Parathyroid adenoma (tissue), 2 donors: ENCODE measurements at regions not wholly inside any gene's neighbourhood (a gene's known extent, or its start where the extent isn't known, plus 50 kb on each side); places are given as distances from the start of the nearest gene placed in this dataset.

ENCODE experiments used
- H2AFZ ChIP-seq: fragments of 300-600 bp; sonication (generic); one replicate; pipeline ENCODE4 v1.7.0; 2017; ENCODE audit warnings: antibody characterized with exemption, mild to moderate bottlenecking
- H3K27ac ChIP-seq: fragments of 300-600 bp; sonication (generic); one replicate; pipeline ENCODE4 v1.7.0; 2017
- H3K27me3 ChIP-seq: fragments of 300-600 bp; sonication (generic); one replicate; pipeline ENCODE4 v1.7.0; 2017; ENCODE audit warnings: low read length; ENCODE audit not compliant: control insufficient read depth, insufficient read depth
- H3K36me3 ChIP-seq: fragments of 300-600 bp; sonication (generic); one replicate; pipeline ENCODE4 v1.7.0; 2017; ENCODE audit warnings: low read length; ENCODE audit not compliant: control insufficient read depth, insufficient read depth
- H3K4me1 ChIP-seq: fragments of 300-600 bp; sonication (generic); one replicate; pipeline ENCODE4 v1.7.0; 2017; ENCODE audit warnings: control low read depth
- H3K4me2 ChIP-seq: fragments of 300-600 bp; sonication (generic); one replicate; pipeline ENCODE4 v1.7.0; 2017; ENCODE audit warnings: low read length
- H3K4me3 ChIP-seq: fragments of 300-600 bp; sonication (generic); one replicate; pipeline ENCODE4 v1.7.0; 2017; ENCODE audit warnings: low read depth, low read length
- H3K79me2 ChIP-seq: fragments of 300-600 bp; sonication (generic); one replicate; pipeline ENCODE4 v1.7.0; 2017; ENCODE audit warnings: control low read depth
- H3K9ac ChIP-seq: fragments of 300-600 bp; sonication (generic); one replicate; pipeline ENCODE4 v1.7.0; 2017; ENCODE audit warnings: mild to moderate bottlenecking
- H3K9me3 ChIP-seq: fragments of 300-600 bp; sonication (generic); one replicate; pipeline ENCODE4 v1.7.0; 2017; ENCODE audit warnings: low read length; ENCODE audit not compliant: control insufficient read depth
- TF ChIP-seq, protein P1 (sequence below): fragments of 300-600 bp; sonication (generic); IDR thresholded peaks from one replicate; pipeline ENCODE4 v1.7.0; 2017; ENCODE audit warnings: antibody characterized with exemption, mild to moderate bottlenecking
- donor health status: primary hyperparathyroidism.

DNA sequence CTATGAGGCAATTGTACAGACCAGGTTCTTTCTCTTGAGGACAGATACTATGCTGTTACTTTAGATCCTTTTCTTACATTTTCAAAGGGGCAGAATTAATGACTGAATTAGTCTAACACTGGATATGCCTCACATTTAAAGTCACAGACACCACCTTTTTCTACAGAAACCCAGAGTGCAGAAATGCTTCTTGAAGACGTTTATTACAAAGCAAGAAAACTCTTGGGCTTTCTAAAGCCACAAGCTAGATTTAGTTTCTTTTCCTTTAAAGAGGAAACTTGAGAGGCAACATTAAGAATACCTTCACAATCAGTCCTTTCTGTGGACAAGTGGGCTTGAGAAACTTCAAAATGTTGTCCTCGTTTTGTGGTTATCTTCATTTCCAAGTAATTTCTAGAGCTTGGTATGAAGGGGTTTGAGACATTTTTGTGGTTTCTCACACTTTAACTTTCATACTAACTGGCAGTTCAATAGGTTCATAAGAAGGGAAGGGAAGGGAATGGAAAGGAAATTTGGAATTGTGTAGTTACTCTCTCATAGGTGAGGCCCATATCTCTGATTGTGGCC is 527.4 kb downstream of the RASEF start:
- Histone ChIP-seq H3K27me3 (no peaks in the 10 kb centered on the region), H3K9me3 (no peaks in the 10 kb centered on the region), H3K4me2 (no peak overlapping the region), H3K4me3 (no peak overlapping the region), H3K79me2 (no peaks in the 10 kb centered on the region), H3K36me3 (no peaks in the 10 kb centered on the region), H3K9ac (no peak overlapping the region), H3K4me1 (no peaks in the 10 kb centered on the region), H2AFZ (no peak overlapping the region), H3K27ac (no peak overlapping the region)
- TF ChIP-seq, protein P1, sequence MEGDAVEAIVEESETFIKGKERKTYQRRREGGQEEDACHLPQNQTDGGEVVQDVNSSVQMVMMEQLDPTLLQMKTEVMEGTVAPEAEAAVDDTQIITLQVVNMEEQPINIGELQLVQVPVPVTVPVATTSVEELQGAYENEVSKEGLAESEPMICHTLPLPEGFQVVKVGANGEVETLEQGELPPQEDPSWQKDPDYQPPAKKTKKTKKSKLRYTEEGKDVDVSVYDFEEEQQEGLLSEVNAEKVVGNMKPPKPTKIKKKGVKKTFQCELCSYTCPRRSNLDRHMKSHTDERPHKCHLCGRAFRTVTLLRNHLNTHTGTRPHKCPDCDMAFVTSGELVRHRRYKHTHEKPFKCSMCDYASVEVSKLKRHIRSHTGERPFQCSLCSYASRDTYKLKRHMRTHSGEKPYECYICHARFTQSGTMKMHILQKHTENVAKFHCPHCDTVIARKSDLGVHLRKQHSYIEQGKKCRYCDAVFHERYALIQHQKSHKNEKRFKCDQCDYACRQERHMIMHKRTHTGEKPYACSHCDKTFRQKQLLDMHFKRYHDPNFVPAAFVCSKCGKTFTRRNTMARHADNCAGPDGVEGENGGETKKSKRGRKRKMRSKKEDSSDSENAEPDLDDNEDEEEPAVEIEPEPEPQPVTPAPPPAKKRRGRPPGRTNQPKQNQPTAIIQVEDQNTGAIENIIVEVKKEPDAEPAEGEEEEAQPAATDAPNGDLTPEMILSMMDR: no peak

DNA sequence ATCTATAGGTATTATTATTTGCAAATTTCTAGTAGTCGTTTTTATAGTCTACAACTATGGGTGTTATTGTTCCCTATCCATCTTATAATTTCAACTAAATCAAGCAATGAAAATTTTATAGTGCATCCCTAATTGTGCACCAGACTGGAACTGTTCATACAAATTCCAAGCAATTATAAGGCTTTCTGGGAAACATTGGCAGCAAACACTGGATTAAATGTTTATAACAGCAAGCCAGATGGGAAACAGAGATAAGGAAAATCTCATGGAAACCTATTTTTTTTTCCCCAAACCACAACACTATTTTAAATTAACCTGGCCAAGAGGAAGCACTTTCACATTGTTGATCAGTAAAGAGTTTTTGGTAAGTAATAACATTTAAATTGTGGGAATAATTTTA is 524.3 kb downstream of the RASEF start:
- H3K27ac ChIP-seq: no peak overlapping the region
- no peaks in the 10 kb centered on the region for H3K27me3 ChIP-seq
- H3K4me1 ChIP-seq: no peaks in the 10 kb centered on the region
- no peaks in the 10 kb centered on the region for H3K9me3 ChIP-seq
- H3K79me2 ChIP-seq: no peaks in the 10 kb centered on the region
- H3K4me2 ChIP-seq: no peak overlapping the region
- H3K36me3 ChIP-seq: no peaks in the 10 kb centered on the region
- TF ChIP-seq, protein P1: no peak
- no peak overlapping the region for H3K4me3 ChIP-seq
- no peak overlapping the region for H3K9ac ChIP-seq
- H2AFZ ChIP-seq: no peak overlapping the region

DNA sequence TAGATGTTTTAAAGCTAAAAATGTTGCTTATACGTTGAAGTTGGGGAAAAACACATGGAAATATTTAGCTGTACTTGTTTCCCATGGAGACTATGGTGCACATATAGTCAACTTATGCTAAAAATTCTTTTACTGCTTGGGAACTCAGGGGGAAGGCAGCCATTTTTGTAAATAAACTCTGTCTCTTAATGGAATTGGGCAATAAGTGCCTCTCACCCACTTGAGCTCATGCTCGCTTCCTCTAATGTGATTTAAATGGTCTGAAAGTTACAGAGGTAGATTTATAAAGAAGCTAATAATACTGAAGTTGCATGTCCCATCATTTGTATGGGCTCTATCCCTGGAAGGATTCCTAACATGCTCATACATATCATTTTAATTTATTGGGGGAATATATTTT is 523.8 kb downstream of the RASEF start:
- TF ChIP-seq, protein P1: no peak
- no peaks in the 10 kb centered on the region for H3K9me3 ChIP-seq
- no peaks in the 10 kb centered on the region for H3K4me1 ChIP-seq
- no peak overlapping the region for H3K9ac ChIP-seq
- no peak overlapping the region for H3K4me2 ChIP-seq
- no peak overlapping the region for H3K4me3 ChIP-seq
- H2AFZ ChIP-seq: no peak overlapping the region
- H3K36me3 ChIP-seq: no peaks in the 10 kb centered on the region
- H3K79me2 ChIP-seq: no peaks in the 10 kb centered on the region
- no peak overlapping the region for H3K27ac ChIP-seq
- peaks cover under 1% of the 10 kb centered on the region for H3K27me3 ChIP-seq

DNA sequence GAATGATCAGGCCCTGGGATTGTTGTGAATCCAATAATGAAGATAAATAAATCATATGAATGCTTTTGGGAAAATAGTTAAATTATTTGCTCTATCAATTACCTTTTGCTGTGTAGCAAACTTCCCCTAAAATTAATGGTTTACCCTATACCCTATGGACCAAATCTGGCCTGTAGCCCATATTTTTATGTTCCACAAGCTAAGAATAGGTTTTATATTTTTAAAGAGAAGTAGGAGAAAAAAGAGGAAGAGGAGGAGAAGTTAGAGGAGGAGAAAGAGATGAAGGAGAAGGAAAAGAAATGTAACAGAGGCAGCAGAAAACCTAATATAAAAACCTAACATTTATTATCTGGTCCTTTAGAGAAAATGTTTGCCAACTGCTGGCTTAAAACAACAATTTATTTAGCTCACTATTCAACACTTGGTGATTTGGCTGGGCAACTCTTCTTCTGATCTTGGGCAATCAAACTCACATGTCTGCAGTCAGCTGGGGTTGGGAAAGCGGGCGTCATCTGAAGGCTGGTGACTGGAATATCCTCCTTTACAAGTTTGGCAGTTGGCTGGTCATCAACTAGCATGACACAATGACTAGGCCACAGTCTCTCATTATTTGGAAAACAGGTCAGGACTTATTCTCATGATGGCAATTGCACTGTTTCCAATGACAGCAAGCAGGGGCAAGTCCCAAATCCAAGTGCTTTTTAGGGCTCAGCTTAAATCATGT is 522.9 kb downstream of the RASEF start:
- H3K27me3 ChIP-seq: peaks cover 3% of the 10 kb centered on the region
- no peaks in the 10 kb centered on the region for H3K79me2 ChIP-seq
- no peak overlapping the region for H3K4me3 ChIP-seq
- TF ChIP-seq, protein P1: no peak
- H3K36me3 ChIP-seq: no peaks in the 10 kb centered on the region
- no peak overlapping the region for H3K4me2 ChIP-seq
- no peak overlapping the region for H3K9ac ChIP-seq
- H2AFZ ChIP-seq: no peak overlapping the region
- no peaks in the 10 kb centered on the region for H3K9me3 ChIP-seq
- H3K4me1 ChIP-seq: no peaks in the 10 kb centered on the region
- H3K27ac ChIP-seq: no peak overlapping the region

DNA sequence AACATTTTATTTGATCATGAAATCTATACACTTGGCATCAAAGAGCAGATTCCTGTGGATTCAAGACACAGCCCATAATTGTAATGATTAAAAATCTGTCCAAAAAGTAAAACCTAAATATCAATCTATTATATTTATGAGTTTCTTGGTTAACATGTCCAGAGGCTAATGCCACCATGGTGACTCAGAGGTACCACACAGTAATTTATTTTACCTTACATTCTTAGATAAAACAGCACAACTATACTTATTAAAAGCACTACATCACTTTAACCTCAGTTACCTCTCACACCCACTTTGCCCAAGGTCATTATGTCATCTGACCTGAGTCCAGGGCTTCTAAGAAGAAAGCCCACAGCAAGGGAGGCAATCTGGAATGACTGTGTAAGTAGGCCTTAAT is 519.2 kb downstream of the RASEF start:
- H3K27me3 ChIP-seq: peaks cover 3% of the 10 kb centered on the region
- no peak overlapping the region for H3K27ac ChIP-seq
- H3K4me2 ChIP-seq: no peak overlapping the region
- H3K9ac ChIP-seq: no peak overlapping the region
- H2AFZ ChIP-seq: no peak overlapping the region
- no peaks in the 10 kb centered on the region for H3K4me1 ChIP-seq
- H3K79me2 ChIP-seq: no peaks in the 10 kb centered on the region
- no peak overlapping the region for H3K4me3 ChIP-seq
- H3K36me3 ChIP-seq: no peaks in the 10 kb centered on the region
- TF ChIP-seq, protein P1: no peak
- H3K9me3 ChIP-seq: no peaks in the 10 kb centered on the region
